DND-41 (cell line): ENCODE measurements at regions not wholly inside any gene's neighbourhood (a gene's known extent, or its start where the extent isn't known, plus 50 kb on each side); places are given as distances from the start of the nearest gene placed in this dataset.
A peak's percentile ranks its signal among the peaks of the same experiment; 100 is the strongest.

Experiments
- ATAC-seq: fragments of 200-7000 bp; cut with Tn5 transposase; 3 replicates; pipeline ENCODE4 v1.9.1; 2021; ENCODE audit warnings: low read depth; ENCODE audit not compliant: insufficient read depth
- DNase-seq: peaks from one replicate; pipeline ENCODE4 v3.0.0-alpha.2; 2020
- H2AFZ ChIP-seq: 2 replicates; pipeline ENCODE4 v1.6.0; 2012; ENCODE audit warnings: low read depth, low read length
- H3K27ac ChIP-seq: 2 replicates; pipeline ENCODE4 v1.5.1; 2012; ENCODE audit warnings: low read length, inconsistent platforms
- H3K27me3 ChIP-seq: fragments of 200-600 bp; sonication (generic); 2 replicates; pipeline ENCODE4 v1.6.0; 2012; ENCODE audit warnings: low read length, mild to moderate bottlenecking, inconsistent platforms; ENCODE audit not compliant: insufficient read depth, poor library complexity
- H3K36me3 ChIP-seq: 2 replicates; pipeline ENCODE4 v1.5.1; 2012; ENCODE audit warnings: low read length, inconsistent platforms; ENCODE audit not compliant: insufficient read depth
- H3K4me1 ChIP-seq: 2 replicates; pipeline ENCODE4 v1.5.1; 2012; ENCODE audit warnings: mild to moderate bottlenecking, low read length; ENCODE audit not compliant: insufficient read depth
- H3K4me2 ChIP-seq: 2 replicates; pipeline ENCODE4 v1.6.0; 2012; ENCODE audit warnings: mild to moderate bottlenecking, moderate library complexity, low read length, inconsistent platforms; ENCODE audit not compliant: insufficient read depth
- H3K4me3 ChIP-seq, 2 experiments: fragments of 200-600 bp in 1 of 2; shearing (Covaris generic) in 1 of 2; 2 replicates each; pipeline ENCODE4 v1.5.1; 2012 to 2016; ENCODE audit warnings: inconsistent platforms in 2 of 2, low read length in 2 of 2, mild to moderate bottlenecking in 2 of 2, low read depth in 1 of 2, moderate library complexity in 1 of 2
- H3K79me2 ChIP-seq: 2 replicates; pipeline ENCODE4 v1.6.0; 2012; ENCODE audit warnings: low read length, inconsistent platforms; ENCODE audit not compliant: insufficient read depth
- H3K9ac ChIP-seq: 2 replicates; pipeline ENCODE4 v1.6.0; 2012; ENCODE audit warnings: low read depth, mild to moderate bottlenecking, inconsistent platforms, low read length, moderate library complexity
- H3K9me3 ChIP-seq: 2 replicates; pipeline ENCODE4 v1.5.1; 2012; ENCODE audit warnings: low read length, moderate library complexity, mild to moderate bottlenecking, inconsistent platforms; ENCODE audit not compliant: insufficient read depth, severe bottlenecking
- H4K20me1 ChIP-seq: 2 replicates; pipeline ENCODE4 v1.6.0; 2012; ENCODE audit warnings: low read length; ENCODE audit not compliant: insufficient read depth
- EZH2 ChIP-seq: IDR thresholded peaks from 3 replicates; pipeline ENCODE4 v1.6.1; 2012; ENCODE audit warnings: borderline replicate concordance, low read depth, mild to moderate bottlenecking, moderate library complexity, low read length, inconsistent platforms; ENCODE audit not compliant: severe bottlenecking
- TF ChIP-seq, protein P1 (sequence below): IDR thresholded peaks from 2 replicates; pipeline ENCODE4 v1.5.1; 2012; ENCODE audit warnings: borderline replicate concordance, low read length, moderate library complexity, mild to moderate bottlenecking; ENCODE audit not compliant: poor library complexity, severe bottlenecking; ENCODE audit errors: extremely low read depth

DNA sequence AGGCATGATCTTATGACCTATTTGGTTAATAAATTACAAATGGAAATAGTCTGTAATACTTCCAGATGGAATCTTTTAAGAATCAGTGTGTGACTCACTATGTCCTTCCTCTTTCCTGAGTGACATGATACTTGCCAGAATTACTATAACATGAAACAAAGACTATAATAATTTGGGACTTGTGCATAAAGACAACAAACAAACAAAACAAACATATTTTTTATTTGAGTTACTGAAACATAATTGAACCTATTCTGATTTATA lies 1268.1 kb downstream of the OTOL1 start:
- Histone ChIP-seq H3K4me1 (no peaks in the 10 kb centered on the region), H2AFZ (no peak overlapping the region), H3K79me2 (no peaks in the 10 kb centered on the region), H3K27ac (no peak overlapping the region), H4K20me1 (no peaks in the 10 kb centered on the region), H3K4me2 (no peak overlapping the region), H3K36me3 (peaks cover 8% of the 10 kb centered on the region; the same call in 1 of the 2 replicates), H3K4me3 (no peak overlapping the region), H3K27me3 (no peaks in the 10 kb centered on the region), H3K9ac (no peak overlapping the region), H3K9me3 (peaks cover 20% of the 10 kb centered on the region)
- DNase-seq (no peak), ATAC-seq (no peak)
- TF ChIP-seq, protein P1, sequence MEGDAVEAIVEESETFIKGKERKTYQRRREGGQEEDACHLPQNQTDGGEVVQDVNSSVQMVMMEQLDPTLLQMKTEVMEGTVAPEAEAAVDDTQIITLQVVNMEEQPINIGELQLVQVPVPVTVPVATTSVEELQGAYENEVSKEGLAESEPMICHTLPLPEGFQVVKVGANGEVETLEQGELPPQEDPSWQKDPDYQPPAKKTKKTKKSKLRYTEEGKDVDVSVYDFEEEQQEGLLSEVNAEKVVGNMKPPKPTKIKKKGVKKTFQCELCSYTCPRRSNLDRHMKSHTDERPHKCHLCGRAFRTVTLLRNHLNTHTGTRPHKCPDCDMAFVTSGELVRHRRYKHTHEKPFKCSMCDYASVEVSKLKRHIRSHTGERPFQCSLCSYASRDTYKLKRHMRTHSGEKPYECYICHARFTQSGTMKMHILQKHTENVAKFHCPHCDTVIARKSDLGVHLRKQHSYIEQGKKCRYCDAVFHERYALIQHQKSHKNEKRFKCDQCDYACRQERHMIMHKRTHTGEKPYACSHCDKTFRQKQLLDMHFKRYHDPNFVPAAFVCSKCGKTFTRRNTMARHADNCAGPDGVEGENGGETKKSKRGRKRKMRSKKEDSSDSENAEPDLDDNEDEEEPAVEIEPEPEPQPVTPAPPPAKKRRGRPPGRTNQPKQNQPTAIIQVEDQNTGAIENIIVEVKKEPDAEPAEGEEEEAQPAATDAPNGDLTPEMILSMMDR: no peak
- no peak for TF ChIP-seq EZH2

DNA sequence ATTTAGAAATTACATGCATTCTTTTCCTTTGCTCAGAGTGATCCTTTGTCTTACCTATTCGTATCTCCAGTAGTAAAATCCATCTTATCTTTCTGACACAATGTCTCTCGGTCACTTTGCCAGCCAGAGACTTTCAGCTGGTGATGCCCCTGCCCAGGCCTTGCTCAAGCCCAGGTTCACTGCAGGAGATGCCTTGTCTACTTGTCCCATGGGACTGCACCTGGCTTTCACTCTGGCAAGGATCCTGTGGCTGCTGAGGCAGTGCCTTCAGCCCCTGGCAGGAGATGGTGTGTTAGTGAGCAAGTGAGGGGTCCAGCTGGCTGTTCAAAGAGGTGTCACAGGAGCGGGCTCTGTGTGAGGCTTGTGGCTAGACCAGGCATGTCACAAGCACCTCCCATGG lies 1268.9 kb downstream of the OTOL1 start:
- Histone ChIP-seq H3K27ac (no peak overlapping the region; the same call in 1 of the 2 replicates), H4K20me1 (no peaks in the 10 kb centered on the region), H3K27me3 (no peaks in the 10 kb centered on the region), H3K36me3 (peaks cover 8% of the 10 kb centered on the region; the same call in 1 of the 2 replicates), H3K9me3 (peaks cover 20% of the 10 kb centered on the region), H3K9ac (no peak overlapping the region), H3K79me2 (no peaks in the 10 kb centered on the region), H3K4me3 (no peak overlapping the region), H3K4me2 (no peak overlapping the region), H2AFZ (no peak overlapping the region), H3K4me1 (no peaks in the 10 kb centered on the region)
- no peak for TF ChIP-seq EZH2
- TF ChIP-seq, protein P1: no peak
- ATAC-seq: peak; percentile 66
- DNase-seq: peak; percentile 30

DNA sequence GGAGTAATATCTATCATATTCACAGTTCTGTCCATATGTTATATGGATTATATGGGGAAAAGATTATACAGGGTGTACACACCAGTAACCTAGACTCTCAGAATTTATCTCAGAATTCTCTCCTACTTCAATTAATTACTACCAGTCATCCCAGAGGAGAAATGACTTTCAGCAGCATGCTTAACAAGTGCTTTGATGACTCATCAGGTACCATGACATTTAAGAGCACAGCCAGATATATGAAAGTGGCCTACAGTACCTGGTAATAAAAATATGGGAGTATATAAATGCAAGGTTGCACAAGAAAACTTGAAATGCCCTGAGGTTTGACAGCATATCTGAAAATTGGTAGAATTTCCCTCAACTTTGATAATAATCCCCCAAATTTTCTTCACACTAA lies 1273.0 kb downstream of the OTOL1 start:
- H2AFZ ChIP-seq: no peak overlapping the region
- H3K79me2 ChIP-seq: no peaks in the 10 kb centered on the region
- TF ChIP-seq, protein P1: no peak
- TF ChIP-seq EZH2: no peak
- ATAC-seq: no peak
- H3K4me2 ChIP-seq: no peak overlapping the region
- no peak overlapping the region for H3K27ac ChIP-seq
- peaks cover 8% of the 10 kb centered on the region; the same call in 1 of the 2 replicates for H3K36me3 ChIP-seq
- no peak overlapping the region for H3K9ac ChIP-seq
- DNase-seq: no peak
- peaks cover 5% of the 10 kb centered on the region for H3K4me1 ChIP-seq
- H3K4me3 ChIP-seq: no peak overlapping the region
- no peaks in the 10 kb centered on the region for H4K20me1 ChIP-seq
- H3K9me3 ChIP-seq: peaks cover 23% of the 10 kb centered on the region
- H3K27me3 ChIP-seq: no peaks in the 10 kb centered on the region

DNA sequence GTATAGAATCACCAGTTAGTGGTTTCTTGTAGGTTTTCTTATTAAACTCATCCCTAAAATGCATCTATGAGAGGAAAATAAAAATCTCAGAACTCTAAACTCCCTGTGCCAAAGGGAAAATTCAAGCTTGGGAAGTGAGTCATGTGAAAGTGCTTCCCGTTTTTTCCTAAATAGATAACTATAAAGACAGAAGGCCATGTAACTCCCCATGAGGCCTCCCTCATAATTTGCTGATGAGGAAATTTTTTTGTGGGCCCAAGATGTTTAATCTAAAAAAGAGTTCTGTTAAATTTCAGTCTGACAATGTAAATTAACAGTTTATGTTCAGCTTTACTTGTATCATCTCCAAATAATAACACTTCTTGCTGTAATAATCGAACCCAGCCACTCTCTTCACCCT lies 1273.9 kb downstream of the OTOL1 start:
- Histone ChIP-seq H3K4me3 (no peak overlapping the region), H2AFZ (no peak overlapping the region), H3K27me3 (no peaks in the 10 kb centered on the region), H3K79me2 (no peaks in the 10 kb centered on the region), H3K36me3 (peaks cover 6% of the 10 kb centered on the region; the same call in 1 of the 2 replicates), H3K9ac (no peak overlapping the region), H4K20me1 (no peaks in the 10 kb centered on the region), H3K4me1 (peaks cover 10% of the 10 kb centered on the region), H3K4me2 (no peak overlapping the region), H3K27ac (no peak overlapping the region), H3K9me3 (peaks cover 20% of the 10 kb centered on the region)
- ATAC-seq (no peak), DNase-seq (no peak)
- TF ChIP-seq, protein P1: no peak
- no peak for TF ChIP-seq EZH2
